Dedifferentiated amniotic fluid mesenchymal stem cell (primary cell): ENCODE measurements at regions not wholly inside any gene's neighbourhood (a gene's known extent, or its start where the extent isn't known, plus 50 kb on each side); places are given as distances from the start of the nearest gene placed in this dataset.

Experiments used
- DNase-seq: peaks from one replicate; pipeline ENCODE4 v3.0.0-alpha.2; 2016; ENCODE audit errors: extremely low spot score

- no peak for DNase-seq
These were observed 300.8 kb upstream of the STXBP5 start for GRCh38 chr6:146903451-146903850.

GRCh38 chr6:146904596-146904995 is 299.6 kb upstream of the STXBP5 start:
- DNase-seq, result no peak

GRCh38 chr6:146905181-146905704 is 299.0 kb upstream of the STXBP5 start:
- peak; percentile 66 for DNase-seq

GRCh38 chr6:146908786-146909185 is 295.4 kb upstream of the STXBP5 start:
- DNase-seq, result no peak

GRCh38 chr6:146909376-146909775 is 294.8 kb upstream of the STXBP5 start:
- no peak for DNase-seq

GRCh38 chr6:146909886-146910285 is 294.3 kb upstream of the STXBP5 start:
- no peak for DNase-seq

GRCh38 chr6:146910611-146911010 is 293.6 kb upstream of the STXBP5 start:
- no peak for DNase-seq

- no peak for DNase-seq
These were observed 292.5 kb upstream of the STXBP5 start for GRCh38 chr6:146911635-146912215.

GRCh38 chr6:146912730-146913685 is 291.2 kb upstream of the STXBP5 start:
- no peak for DNase-seq

GRCh38 chr6:146913842-146914488 is 290.3 kb upstream of the STXBP5 start:
- DNase-seq, result peak; percentile 98

- peak; percentile 96 for DNase-seq
These were observed 289.4 kb upstream of the STXBP5 start for GRCh38 chr6:146914489-146915483.

- no peak for DNase-seq
These were observed 288.5 kb upstream of the STXBP5 start for GRCh38 chr6:146915671-146916127.

GRCh38 chr6:146916435-146917025 is 287.7 kb upstream of the STXBP5 start:
- no peak for DNase-seq

- DNase-seq, result no peak
These were observed 287.0 kb upstream of the STXBP5 start for GRCh38 chr6:146917182-146917581.

- DNase-seq, result no peak
These were observed 286.2 kb upstream of the STXBP5 start for GRCh38 chr6:146917979-146918378.

GRCh38 chr6:146919017-146919416 is 285.2 kb upstream of the STXBP5 start:
- no peak for DNase-seq

- DNase-seq, result no peak
These were observed 280.9 kb upstream of the STXBP5 start for GRCh38 chr6:146923205-146923833.

- no peak for DNase-seq
These were observed 278.4 kb upstream of the STXBP5 start for GRCh38 chr6:146925846-146926245.

- DNase-seq, result no peak
These were observed 275.7 kb upstream of the STXBP5 start for GRCh38 chr6:146928503-146928902.

- DNase-seq, result no peak
These were observed 273.0 kb upstream of the STXBP5 start for GRCh38 chr6:146931214-146931613.
